ENCODE measurements at regions not wholly inside any gene's neighbourhood (a gene's known extent, or its start where the extent isn't known, plus 50 kb on each side); places are given as distances from the start of the nearest gene placed in this dataset.
A peak's percentile ranks its signal among the peaks of the same experiment; 100 is the strongest.

DNA sequence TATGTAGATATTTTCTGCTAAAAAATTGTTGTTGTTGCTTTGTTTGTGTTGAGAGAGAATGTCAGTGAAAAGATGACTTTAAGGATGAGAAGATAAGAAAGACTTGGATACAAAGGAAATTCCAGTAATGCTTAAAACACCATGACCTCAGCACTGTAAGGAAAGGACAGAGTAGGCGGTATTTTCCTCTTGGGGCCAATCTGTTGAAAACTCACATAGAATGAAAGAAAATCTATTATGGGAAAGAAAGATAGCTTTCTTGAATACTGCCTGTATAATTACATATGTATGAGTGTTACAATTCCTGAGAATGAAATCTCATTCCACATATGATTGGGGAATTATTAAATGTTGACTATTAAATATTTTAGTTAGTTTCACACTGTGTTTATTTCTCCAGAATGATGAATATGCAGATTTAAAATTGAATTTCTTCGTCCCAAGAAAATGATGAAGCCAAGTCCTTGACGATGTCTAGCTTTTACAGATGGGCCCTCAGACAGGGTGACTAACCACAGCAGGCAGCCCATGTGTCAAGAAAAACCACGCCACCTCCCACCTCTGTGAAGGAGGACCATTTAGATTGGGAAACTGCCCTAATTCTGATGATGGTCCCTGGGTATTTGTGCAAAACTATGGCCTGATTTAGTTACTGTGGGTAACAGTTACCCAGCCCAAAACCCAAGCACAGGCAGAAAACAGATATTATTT is 49.7 kb upstream of the LMO4 start:
- DNase-seq: peak; percentile 8 to 25

All from inflammatory macrophage (primary cell).